B cell (primary cell): ENCODE measurements at regions not wholly inside any gene's neighbourhood (a gene's known extent, or its start where the extent isn't known, plus 50 kb on each side); places are given as distances from the start of the nearest gene placed in this dataset.

Experiments
- ATAC-seq: fragments of 200-7000 bp; cut with Tn5 transposase; one replicate; pipeline ENCODE4 v1.10.0; 2021; ENCODE audit warnings: low read depth, mild to moderate bottlenecking, moderate number of reproducible peaks, moderate library complexity
- CTCF ChIA-PET: fragments of 350-600 bp; sonication (Branson Sonifier 250); formaldehyde crosslinking; loops from one replicate; lab custom pipeline; 2021; ENCODE audit warnings: antibody characterized with exemption, inconsistent platforms; lab: Charles Lee
- POLR2A ChIA-PET: fragments of 350-600 bp; sonication (Branson Sonifier 250); formaldehyde crosslinking; loops from one replicate; lab custom pipeline; 2021; ENCODE audit warnings: antibody characterized with exemption; lab: Charles Lee
- DNase-seq: peaks from one replicate; pipeline ENCODE4 v3.0.0; 2013
- H2AFZ ChIP-seq: 2 replicates; pipeline ENCODE4 v1.6.1; 2012; ENCODE audit warnings: mild to moderate bottlenecking, low read depth, low read length; ENCODE audit not compliant: insufficient read depth, poor library complexity, severe bottlenecking
- H3K27ac ChIP-seq, 2 donors: 1 replicate in 1 of 2; 2 replicates in 1 of 2; pipeline ENCODE4 v1.5.1; 2012 to 2013; ENCODE audit warnings: low read length in 2 of 2, mild to moderate bottlenecking in 2 of 2, moderate library complexity in 1 of 2
- H3K27me3 ChIP-seq, 4 experiments: fragments of 200-600 bp in 1 of 4; sonication (generic) in 1 of 4; replicated peaks in 1 of 4; 1 replicate in 2 of 4; 2 replicates in 2 of 4; pipeline versions ENCODE4 v1.6.1 to v1.7.0; 2013 to 2016; ENCODE audit warnings: low read length in 3 of 4, mild to moderate bottlenecking in 2 of 4, mixed read lengths in 1 of 4, moderate library complexity in 1 of 4; ENCODE audit not compliant: insufficient read depth in 4 of 4, control insufficient read depth in 3 of 4; ENCODE audit errors: control extremely low read depth in 1 of 4
- H3K36me3 ChIP-seq, 2 experiments: replicated peaks in 1 of 2; 1 replicate in 1 of 2; 2 replicates in 1 of 2; pipeline versions ENCODE4 v1.6.1 to v1.7.1; 2013; ENCODE audit warnings: low read length in 1 of 2; ENCODE audit not compliant: insufficient read depth in 2 of 2, control insufficient read depth in 1 of 2; ENCODE audit errors: control extremely low read depth in 1 of 2, extremely low read depth in 1 of 2
- H3K4me1 ChIP-seq, 2 donors: fragments of 200-600 bp in 1 of 2; sonication (generic) in 1 of 2; 1 replicate in 1 of 2; 2 replicates in 1 of 2; pipeline versions ENCODE4 v1.5.1 to v1.6.1; 2013 to 2017; ENCODE audit warnings: low read length in 2 of 2; ENCODE audit not compliant: control insufficient read depth in 2 of 2, insufficient read depth in 2 of 2
- H3K4me2 ChIP-seq: replicated peaks from 2 replicates; pipeline ENCODE3; 2012; ENCODE audit warnings: mild to moderate bottlenecking, low read depth, low read length; ENCODE audit not compliant: poor library complexity, severe bottlenecking
- H3K4me3 ChIP-seq, 5 experiments: fragments of 200-600 bp in 1 of 5; sonication (generic) in 1 of 5; 1 replicate in 3 of 5; 2 replicates in 2 of 5; pipeline versions ENCODE4 v1.5.1 to v1.7.0; 2011 to 2016; ENCODE audit warnings: low read length in 4 of 5, mild to moderate bottlenecking in 4 of 5, low read depth in 2 of 5, control low read depth in 1 of 5, moderate library complexity in 1 of 5; ENCODE audit not compliant: insufficient read depth in 1 of 5; ENCODE audit errors: control extremely low read depth in 1 of 5, extremely low read depth in 1 of 5
- H3K79me2 ChIP-seq: fragments of 200-600 bp; sonication (generic); one replicate; pipeline ENCODE4 v1.6.0; 2016; ENCODE audit warnings: low read length; ENCODE audit not compliant: control insufficient read depth, insufficient read depth
- H3K9ac ChIP-seq: fragments of 200-600 bp; sonication (generic); 2 replicates; pipeline ENCODE4 v1.6.1; 2017; ENCODE audit warnings: mild to moderate bottlenecking, low read length, moderate library complexity
- H3K9me3 ChIP-seq, 3 donors: one replicate each; pipeline versions ENCODE4 v1.6.1 to v1.7.1; 2013; ENCODE audit warnings: low read length in 2 of 3; ENCODE audit not compliant: control insufficient read depth in 2 of 3, insufficient read depth in 1 of 3; ENCODE audit errors: control extremely low read depth in 1 of 3
- H4K20me1 ChIP-seq: 2 replicates; pipeline ENCODE4 v1.6.0; 2012; ENCODE audit warnings: mild to moderate bottlenecking, low read length; ENCODE audit not compliant: insufficient read depth, control insufficient read depth, poor library complexity, severe bottlenecking
- H3K27ac Mint-ChIP-seq: one replicate; pipeline ENCODE4 v1.8.0; 2021; ENCODE audit warnings: mixed read lengths
- H3K27me3 Mint-ChIP-seq: one replicate; pipeline ENCODE4 v1.8.0; 2021; ENCODE audit warnings: mixed read lengths
- H3K4me1 Mint-ChIP-seq: one replicate; pipeline ENCODE4 v1.8.0; 2021; ENCODE audit warnings: mixed read lengths
- H3K4me3 Mint-ChIP-seq: one replicate; pipeline ENCODE4 v1.8.0; 2021; ENCODE audit warnings: mixed read lengths
- H3K9me3 Mint-ChIP-seq: one replicate; pipeline ENCODE4 v1.8.0; 2022; ENCODE audit warnings: mixed read lengths; ENCODE audit not compliant: insufficient read depth
- CTCF ChIP-seq: fragments of 200-600 bp; IDR thresholded peaks from one replicate; pipeline ENCODE4 v1.8.0; 2022; ENCODE audit warnings: antibody characterized with exemption, mild to moderate bottlenecking
- EZH2 ChIP-seq: IDR thresholded peaks from 2 replicates; pipeline ENCODE4 v1.6.1; 2012; ENCODE audit warnings: borderline replicate concordance, low read depth, mild to moderate bottlenecking, moderate library complexity, low read length; ENCODE audit not compliant: insufficient read depth, poor library complexity, severe bottlenecking
- WGBS: methylation state at CpG from one replicate; pipeline ENCODE4 v1.1.5; 2013; ENCODE audit warnings: missing lambda C conversion rate; ENCODE audit not compliant: insufficient coverage; 5-methylcytosine and 5-hydroxymethylcytosine counted together
- intact Hi-C: fragments of 100-400 bp; cut with micrococcal nuclease; formaldehyde crosslinking; loops from one replicate; pipeline ENCODE4 v1.10.0; 2022

GRCh38 chr6:14639983-14640599 lies 522.5 kb downstream of the CD83 start:
- WGBS, result 87% methylated on average over 12 of the region's 12 CpGs
- Histone ChIP-seq H3K27ac (peak overlapping the region; percentile 94), H3K4me2 (peak overlapping the region; percentile 77), H3K4me1 (peaks cover 68 to 71% of the 10 kb centered on the region in 2 donors), H4K20me1 (no peaks in the 10 kb centered on the region), H3K9me3 (no peaks in the 10 kb centered on the region), H2AFZ (no peak overlapping the region), H3K79me2 (peaks cover 6% of the 10 kb centered on the region), H3K36me3 (no peaks in the 10 kb centered on the region), H3K9ac (peak overlapping the region; percentile 71), H3K27me3 (no peaks in the 10 kb centered on the region), H3K4me3 (peak overlapping the region in 1 of 5 experiments; percentile 26)
- H3K4me3 Mint-ChIP-seq, result peak overlapping the region; percentile 85
- CTCF ChIA-PET, result interaction anchor here (1.4 to 2.9 kb wide), 3 partner anchors 14 to 21 kb away, joined by 5 to 22 read pairs (median 5); no protein-coding TSS in a partner anchor
- no peaks in the 10 kb centered on the region for H3K27me3 Mint-ChIP-seq
- intact Hi-C loops, result loop anchor here (1.0 to 5.0 kb wide), 5 partner anchors 16 to 605 kb away; no protein-coding TSS in a partner anchor
- POLR2A ChIA-PET, result interaction anchor here (0.6 to 1.6 kb wide), 4 partner anchors 16 to 531 kb away, joined by 3 to 7 read pairs (median 3); no protein-coding TSS in a partner anchor
- no peaks in the 10 kb centered on the region for H3K9me3 Mint-ChIP-seq
- TF ChIP-seq EZH2 (no peak), CTCF (no peak)
- peaks cover 82% of the 10 kb centered on the region for H3K4me1 Mint-ChIP-seq
- DNase-seq (no peak), ATAC-seq (no peak)
- peak overlapping the region; percentile 98 for H3K27ac Mint-ChIP-seq

DNA sequence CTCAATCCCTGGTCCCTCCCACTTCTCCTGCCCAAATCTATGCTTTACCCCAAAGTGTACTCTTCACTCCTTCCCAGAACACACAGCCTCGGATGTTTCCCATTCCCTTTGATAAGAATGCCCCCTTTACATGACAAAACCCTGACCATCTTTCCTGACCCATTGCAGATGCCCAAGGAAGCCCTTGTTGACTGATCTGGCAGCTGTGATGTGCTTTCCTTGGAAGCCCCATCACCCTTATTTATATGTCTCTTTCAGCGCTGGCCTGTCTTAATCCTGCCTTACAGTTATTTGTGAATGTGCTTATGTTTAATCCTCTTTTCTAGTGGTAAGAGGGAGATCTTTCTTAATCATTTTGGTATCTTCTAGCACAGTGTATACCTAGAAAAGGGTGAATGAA lies 523.1 kb downstream of the CD83 start:
- Mint-ChIP-seq H3K27ac (peak overlapping the region; percentile 98), H3K4me3 (peak overlapping the region; percentile 66), H3K27me3 (no peaks in the 10 kb centered on the region), H3K9me3 (no peaks in the 10 kb centered on the region), H3K4me1 (peaks cover 77% of the 10 kb centered on the region)
- Histone ChIP-seq H3K9ac (no peak overlapping the region), H3K4me3 (no peak overlapping the region), H3K27me3 (no peaks in the 10 kb centered on the region), H3K27ac (peak overlapping the region; percentile 48 to 94), H3K4me1 (peaks cover 62 to 66% of the 10 kb centered on the region in 2 donors), H4K20me1 (no peaks in the 10 kb centered on the region), H2AFZ (no peak overlapping the region), H3K4me2 (peak overlapping the region; percentile 77), H3K36me3 (no peaks in the 10 kb centered on the region), H3K79me2 (peaks cover 6% of the 10 kb centered on the region), H3K9me3 (no peaks in the 10 kb centered on the region)
- no peak for DNase-seq
- CTCF ChIA-PET, result interaction anchor here (1.7 to 2.9 kb wide), 2 partner anchors 15 to 21 kb away, joined by 5 to 22 read pairs; no protein-coding TSS in a partner anchor
- intact Hi-C loops, result no loop called here
- 92% methylated on average over 1 of the region's 2 CpGs for WGBS
- ATAC-seq, result no peak
- TF ChIP-seq EZH2, result no peak
- no peak for TF ChIP-seq CTCF
- POLR2A ChIA-PET, result interaction anchor here (0.6 kb wide), 1 partner anchor 490 kb away, joined by 3 read pairs; no protein-coding TSS in a partner anchor
